ACHN (cell line): ENCODE measurements at regions not wholly inside any gene's neighbourhood (a gene's known extent, or its start where the extent isn't known, plus 50 kb on each side); places are given as distances from the start of the nearest gene placed in this dataset.

Source experiments
- DNase-seq: peaks from one replicate; pipeline ENCODE4 v3.0.0-alpha.2; 2015
- in situ Hi-C: cut with HindIII; loops from 2 replicates; pipeline ENCODE4 v1.10.0; 2017; ENCODE audit warnings: low sequenced_read_pairs, low pct_ligation_motif_present, low pct_unique_long_range_greater_than_20kb

GRCh38 chr13:37954191-37954590 lies 84.6 kb upstream of the TRPC4 start:
- no peak for DNase-seq
- in situ Hi-C loops = no loop called here

- no peak for DNase-seq
- in situ Hi-C loops = no loop called here
Measured at GRCh38 chr13:37953696-37954095, 84.1 kb upstream of the TRPC4 start.

- in situ Hi-C loops = no loop called here
- DNase-seq = no peak
Measured at GRCh38 chr13:37950016-37950415, 80.4 kb upstream of the TRPC4 start.

GRCh38 chr13:37947419-37948140 lies 78.0 kb upstream of the TRPC4 start:
- no peak for DNase-seq
- in situ Hi-C loops = no loop called here

GRCh38 chr13:37945651-37946575 lies 76.3 kb upstream of the TRPC4 start:
- in situ Hi-C loops = no loop called here

GRCh38 chr13:37944869-37945442 lies 75.4 kb upstream of the TRPC4 start:
- no peak for DNase-seq
- in situ Hi-C loops = no loop called here

More at GRCh38 chr13:37945651-37946575, 76.3 kb upstream of the TRPC4 start:
- DNase-seq = no peak

GRCh38 chr13:37944081-37944868 lies 74.7 kb upstream of the TRPC4 start:
- DNase-seq = no peak
- in situ Hi-C loops = no loop called here

GRCh38 chr13:37942929-37943328 lies 73.4 kb upstream of the TRPC4 start:
- in situ Hi-C loops = no loop called here
- DNase-seq = no peak

- DNase-seq = no peak
- in situ Hi-C loops = no loop called here
Measured at GRCh38 chr13:37934339-37935191, 65.0 kb upstream of the TRPC4 start.

GRCh38 chr13:37929308-37929707 lies 59.7 kb upstream of the TRPC4 start:
- no peak for DNase-seq
- in situ Hi-C loops = no loop called here

GRCh38 chr13:37927561-37927960 lies 58.0 kb upstream of the TRPC4 start:
- in situ Hi-C loops = no loop called here
- DNase-seq = no peak

- in situ Hi-C loops = no loop called here
- DNase-seq = no peak
Measured at GRCh38 chr13:37925878-37926473, 56.4 kb upstream of the TRPC4 start.

- DNase-seq = no peak
- in situ Hi-C loops = no loop called here
Measured at GRCh38 chr13:37923236-37923635, 53.7 kb upstream of the TRPC4 start.

GRCh38 chr13:37919329-37919880 lies 49.8 kb upstream of the TRPC4 start:
- in situ Hi-C loops = no loop called here
- no peak for DNase-seq
